H54 (cell line): ENCODE measurements at regions not wholly inside any gene's neighbourhood (a gene's known extent, or its start where the extent isn't known, plus 50 kb on each side); places are given as distances from the start of the nearest gene placed in this dataset.
"Not testable (repeated sequence)": the region's sequence is repeated elsewhere in the genome, so short reads cannot be mapped to it uniquely, and the experiment has no call there.

Experiments
- DNase-seq: peaks from one replicate; pipeline ENCODE4 v3.0.0; 2011; ENCODE audit warnings: low spot score, mixed read lengths; ENCODE audit not compliant: insufficient read length
- FAIRE-seq: peaks from 3 replicates; lab custom pipeline; 2011; peaks lifted over from hg19 to GRCh38; lab: Jason Lieb, UNC
- POLR2A ChIP-seq: IDR thresholded peaks from 2 replicates; pipeline ENCODE4 v1.6.1; 2011; ENCODE audit warnings: low read depth, mild to moderate bottlenecking, low read length

- not testable (repeated sequence) for DNase-seq, FAIRE-seq
Measured at GRCh38 chr4:17436047-17436749, 75.7 kb downstream of the QDPR start.

- DNase-seq = no peak
- FAIRE-seq = no peak
- TF ChIP-seq POLR2A = no peak
Measured at GRCh38 chr4:17433827-17434226, 78.1 kb downstream of the QDPR start.

- FAIRE-seq (no peak), DNase-seq (no peak)
- TF ChIP-seq POLR2A = no peak
Measured at GRCh38 chr4:17427991-17428390, 83.9 kb downstream of the QDPR start.

DNA sequence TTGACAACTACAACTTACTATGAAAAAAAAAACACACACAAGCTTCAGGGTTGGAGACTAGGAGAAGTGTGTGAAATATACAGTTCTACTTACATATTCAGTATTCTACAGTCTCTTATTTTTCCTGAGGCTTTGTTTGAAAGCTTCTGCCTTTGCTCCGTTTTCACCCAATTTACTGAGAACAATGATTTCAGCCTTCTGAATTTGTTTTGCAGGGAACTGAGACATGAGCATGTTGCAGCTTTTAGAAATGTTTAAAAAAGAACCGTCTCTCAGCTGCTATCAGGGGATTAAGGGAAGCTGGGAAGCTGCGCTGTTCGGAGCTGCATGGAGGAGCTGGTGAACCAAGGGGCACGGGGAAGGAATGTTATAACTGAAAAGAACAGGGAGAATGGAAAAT lies 85.7 kb downstream of the QDPR start:
- DNase-seq = no peak

DNA sequence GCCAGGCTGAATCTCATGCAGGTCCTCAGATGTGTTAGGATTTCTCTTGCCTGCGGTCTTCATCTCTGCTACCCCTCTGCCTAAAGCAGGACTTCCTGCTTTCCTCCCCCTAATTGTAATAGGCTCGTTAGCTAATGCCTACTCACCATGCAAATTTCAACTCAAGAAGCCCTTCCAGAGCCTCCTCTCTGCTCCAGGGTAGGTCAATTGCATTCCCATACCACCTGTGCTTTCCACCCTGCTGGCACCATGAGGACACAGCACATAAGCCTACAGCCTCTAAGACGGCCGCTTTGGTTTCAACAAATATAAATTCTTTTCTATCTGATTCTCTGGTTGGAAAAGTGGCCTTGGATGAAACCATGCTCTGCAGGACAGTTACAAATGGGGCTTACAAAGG lies 93.9 kb downstream of the QDPR start:
- DNase-seq = no peak
- no peak for FAIRE-seq
- no peak for TF ChIP-seq POLR2A

More for the DNA sequence above, 85.7 kb downstream of the QDPR start:
- FAIRE-seq = no peak
- no peak for TF ChIP-seq POLR2A

DNA sequence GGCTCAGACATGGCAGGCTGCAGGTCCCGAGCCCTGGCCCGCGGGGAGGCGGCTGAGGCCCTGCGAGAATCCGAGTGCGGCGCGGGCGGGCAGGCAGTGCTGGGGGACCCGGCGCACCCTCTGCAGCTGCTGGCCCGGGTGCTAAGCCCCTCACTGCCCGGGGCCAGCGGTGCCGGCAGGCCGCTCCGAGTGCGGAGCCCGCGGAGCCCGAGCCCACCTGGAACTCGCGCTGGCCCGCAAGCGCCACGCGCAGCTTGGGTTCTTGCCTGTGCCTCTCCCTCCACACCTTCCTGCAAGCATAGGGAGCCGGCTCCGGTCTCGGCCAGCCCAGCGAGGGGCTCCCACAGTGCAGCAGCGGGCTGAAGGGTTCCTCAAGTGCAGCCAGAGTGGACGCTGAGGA lies 97.5 kb downstream of the QDPR start:
- no peak for DNase-seq
- FAIRE-seq = no peak
- TF ChIP-seq POLR2A = no peak

DNA sequence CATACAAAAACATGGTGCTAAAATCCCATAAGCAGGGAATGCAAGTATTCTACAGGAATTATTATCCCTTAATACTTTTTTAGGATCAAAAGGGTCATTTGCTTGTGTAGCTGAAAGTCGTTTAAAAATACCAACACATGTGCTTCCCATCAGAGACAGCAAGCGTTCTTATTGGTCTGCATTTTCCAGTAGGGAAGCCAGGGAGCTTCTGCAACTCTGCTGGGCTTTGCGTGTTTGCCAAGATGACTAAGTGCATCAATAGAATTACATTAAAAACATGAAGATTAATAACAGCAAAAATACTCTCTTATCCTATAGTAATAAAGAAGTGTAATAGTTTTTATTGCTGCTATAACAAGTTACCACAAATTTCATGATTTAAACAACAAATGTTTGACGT lies 111.2 kb downstream of the QDPR start:
- no peak for TF ChIP-seq POLR2A
- no peak for DNase-seq
- FAIRE-seq = no peak

GRCh38 chr4:17398805-17399204 lies 113.1 kb downstream of the QDPR start:
- TF ChIP-seq POLR2A = no peak
- FAIRE-seq (no peak), DNase-seq (no peak)

DNA sequence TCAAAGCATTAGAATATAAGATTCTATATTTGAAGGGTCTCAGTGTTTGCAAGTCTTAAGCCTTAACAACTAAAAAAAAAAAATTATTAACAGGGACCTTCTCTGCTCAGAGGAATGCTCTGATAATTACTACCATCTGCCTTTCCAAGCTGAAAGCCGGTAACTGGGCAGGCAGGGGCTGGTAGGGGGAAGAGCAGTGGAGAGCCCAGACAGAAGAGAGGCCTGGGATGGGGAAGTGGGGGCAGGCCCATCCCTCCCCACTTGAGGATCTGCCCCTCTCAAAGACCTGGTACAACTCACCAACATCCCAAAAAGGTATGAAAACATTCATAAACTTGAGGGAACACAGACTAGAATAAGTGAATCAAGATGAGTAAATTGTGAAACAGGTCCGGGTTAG lies 113.9 kb downstream of the QDPR start:
- no peak for TF ChIP-seq POLR2A
- FAIRE-seq (no peak), DNase-seq (no peak)

- DNase-seq (no peak), FAIRE-seq (no peak)
- TF ChIP-seq POLR2A = no peak
Measured at GRCh38 chr4:17397611-17398010, 114.3 kb downstream of the QDPR start.

GRCh38 chr4:17385403-17385802 lies 126.5 kb downstream of the QDPR start:
- TF ChIP-seq POLR2A = no peak
- no peak for FAIRE-seq
- no peak for DNase-seq

- no peak for FAIRE-seq
- DNase-seq = no peak
- TF ChIP-seq POLR2A = no peak
Measured at GRCh38 chr4:17380347-17380746, 131.5 kb downstream of the QDPR start.

- no peak for TF ChIP-seq POLR2A
- DNase-seq (no peak), FAIRE-seq (no peak)
Measured at GRCh38 chr4:17376205-17376604, 135.7 kb downstream of the QDPR start.

- FAIRE-seq (no peak), DNase-seq (no peak)
- no peak for TF ChIP-seq POLR2A
Measured at GRCh38 chr4:17373666-17374065, 138.2 kb downstream of the QDPR start.

DNA sequence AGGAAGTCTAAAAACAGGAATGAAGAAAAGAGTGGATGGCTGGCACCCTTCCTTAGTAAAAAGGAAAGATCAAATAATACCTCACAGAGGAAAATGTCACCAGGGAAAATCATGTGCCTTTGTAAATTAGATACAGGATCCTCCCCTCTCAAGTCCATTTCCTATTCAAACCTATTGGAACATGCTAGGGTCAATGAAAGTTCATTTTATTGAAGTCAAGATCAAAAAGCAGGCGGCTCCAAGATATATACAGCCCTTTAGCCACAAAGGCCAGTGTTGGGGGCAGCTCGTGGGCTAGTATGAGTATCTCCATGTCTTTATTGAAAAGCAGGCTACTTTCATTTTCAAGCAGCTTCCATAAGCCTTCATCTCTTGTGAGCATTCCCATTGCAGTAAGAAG lies 141.1 kb downstream of the QDPR start:
- DNase-seq (no peak), FAIRE-seq (no peak)
- no peak for TF ChIP-seq POLR2A
